ENCODE measurements at regions not wholly inside any gene's neighbourhood (a gene's known extent, or its start where the extent isn't known, plus 50 kb on each side); places are given as distances from the start of the nearest gene placed in this dataset.
"Not testable (repeated sequence)": the region's sequence is repeated elsewhere in the genome, so short reads cannot be mapped to it uniquely, and the experiment has no call there.

- no peak for DNase-seq (ENCODE audit: low read depth)
These were observed 1007.8 kb downstream of the PLA2G4A start for GRCh38 chr1:187836557-187836956.

- DNase-seq (ENCODE audit: low read depth), result no peak
These were observed 1009.0 kb downstream of the PLA2G4A start for GRCh38 chr1:187837787-187838186.

- DNase-seq (ENCODE audit: low read depth), result peak; percentile 1
These were observed 1009.9 kb downstream of the PLA2G4A start for GRCh38 chr1:187838335-187839293.

GRCh38 chr1:187839873-187840272, 1011.1 kb downstream of the PLA2G4A start:
- peak; percentile 14 for DNase-seq (ENCODE audit: low read depth)

- DNase-seq (ENCODE audit: low read depth), result no peak
These were observed 1011.8 kb downstream of the PLA2G4A start for GRCh38 chr1:187840557-187840956.

GRCh38 chr1:187842406-187843165, 1013.8 kb downstream of the PLA2G4A start:
- DNase-seq (ENCODE audit: low read depth), result peak; percentile 73

DNA sequence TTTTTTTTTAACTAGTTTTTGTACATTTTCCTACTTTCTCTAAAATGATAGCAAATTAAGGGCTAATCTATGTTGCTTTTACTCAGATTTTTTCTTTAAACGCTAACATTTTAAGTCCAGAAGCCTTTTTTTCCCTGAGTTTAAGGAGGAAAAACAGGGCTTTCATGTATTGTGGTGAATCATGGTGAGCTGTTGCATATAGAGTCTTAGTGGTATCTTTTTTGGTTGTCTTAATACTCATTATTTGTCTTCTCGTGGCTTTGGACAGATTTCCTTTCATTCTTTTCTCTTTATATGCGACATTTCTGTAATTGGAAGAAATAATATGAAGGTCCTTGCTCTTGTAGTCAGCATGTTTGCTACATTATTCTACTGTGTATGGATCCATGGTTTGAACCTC, 1015.6 kb downstream of the PLA2G4A start:
- DNase-seq (ENCODE audit: low read depth), result no peak

- DNase-seq (ENCODE audit: low read depth), result no peak
These were observed 1018.8 kb downstream of the PLA2G4A start for GRCh38 chr1:187847531-187847930.

DNA sequence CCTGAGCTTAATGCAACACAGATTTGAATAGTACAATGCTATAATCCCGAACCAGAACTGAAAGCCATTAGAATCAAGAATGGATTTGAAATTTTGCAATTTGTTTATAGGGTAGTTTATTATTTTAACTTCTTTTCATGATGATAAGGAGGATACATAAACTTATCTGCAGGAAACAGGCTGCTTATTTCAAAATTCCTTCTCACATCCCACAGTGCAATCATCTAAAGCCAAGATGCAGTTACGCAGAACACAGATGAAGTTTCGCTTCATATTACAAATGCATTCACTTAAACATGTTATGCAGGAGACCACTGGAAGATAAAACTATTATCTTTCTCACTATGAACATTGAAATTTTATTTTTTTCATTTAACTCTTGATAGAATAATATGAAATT, 1019.6 kb downstream of the PLA2G4A start:
- no peak for DNase-seq (ENCODE audit: low read depth)

DNA sequence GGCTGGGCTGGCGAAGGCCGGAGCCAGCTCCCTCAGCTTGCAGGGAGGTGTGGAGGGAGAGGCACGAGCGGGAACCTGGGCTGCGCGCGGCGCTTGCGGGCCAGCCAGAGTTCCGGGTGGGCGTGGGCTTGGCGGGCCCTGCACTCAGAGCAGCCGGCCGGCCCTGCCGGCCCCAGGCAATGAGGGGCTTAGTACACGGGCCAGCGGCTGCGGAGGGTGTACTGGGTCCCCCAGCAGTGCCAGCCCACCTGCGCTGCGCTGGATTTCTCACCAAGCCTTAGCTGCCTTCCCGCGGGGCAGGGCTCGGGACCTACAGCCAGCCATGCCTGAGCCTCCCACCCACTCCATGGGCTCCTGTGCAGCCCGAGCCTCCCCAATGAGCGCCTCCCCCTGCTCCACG, 1021.4 kb downstream of the PLA2G4A start:
- DNase-seq (ENCODE audit: low read depth), result not testable (repeated sequence)

DNA sequence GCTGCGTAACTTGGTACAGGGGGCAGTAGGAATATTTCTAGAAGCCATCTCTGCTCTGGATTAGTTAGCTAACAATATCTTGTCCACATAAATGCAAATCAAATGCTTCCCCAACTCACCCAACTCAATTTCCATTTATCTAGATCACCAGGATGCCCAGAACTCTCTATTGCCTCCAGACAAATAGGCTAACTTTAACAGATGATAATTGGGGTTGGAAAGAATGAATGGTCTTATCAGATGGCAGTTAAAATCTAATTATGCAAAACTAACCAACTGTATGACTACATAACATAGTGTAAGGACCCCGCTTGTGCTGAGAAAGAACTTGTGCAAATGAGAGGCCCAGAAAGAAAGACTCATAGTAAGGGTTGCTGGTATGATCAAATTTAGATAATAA, 1024.8 kb downstream of the PLA2G4A start:
- no peak for DNase-seq (ENCODE audit: low read depth)

DNA sequence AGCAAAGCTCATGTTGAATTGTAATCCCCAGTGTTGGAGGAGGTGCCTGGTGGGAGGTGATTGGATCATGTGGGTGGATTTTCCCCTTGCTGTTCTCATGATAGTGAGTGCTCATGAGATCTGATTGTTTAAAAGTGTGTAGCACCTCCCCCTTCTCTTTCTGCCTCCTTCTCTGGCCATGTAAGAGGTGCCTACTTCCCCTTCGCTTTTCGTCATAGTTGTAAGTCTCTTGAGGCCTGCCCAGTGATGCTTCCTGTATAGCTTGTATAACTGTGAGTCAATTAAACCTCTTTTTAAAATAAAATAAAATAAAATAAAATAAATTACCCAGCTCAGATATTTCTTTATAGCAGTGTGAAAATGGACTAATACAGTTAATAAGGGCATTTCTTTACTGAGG, 1025.7 kb downstream of the PLA2G4A start:
- no peak for DNase-seq (ENCODE audit: low read depth)

DNA sequence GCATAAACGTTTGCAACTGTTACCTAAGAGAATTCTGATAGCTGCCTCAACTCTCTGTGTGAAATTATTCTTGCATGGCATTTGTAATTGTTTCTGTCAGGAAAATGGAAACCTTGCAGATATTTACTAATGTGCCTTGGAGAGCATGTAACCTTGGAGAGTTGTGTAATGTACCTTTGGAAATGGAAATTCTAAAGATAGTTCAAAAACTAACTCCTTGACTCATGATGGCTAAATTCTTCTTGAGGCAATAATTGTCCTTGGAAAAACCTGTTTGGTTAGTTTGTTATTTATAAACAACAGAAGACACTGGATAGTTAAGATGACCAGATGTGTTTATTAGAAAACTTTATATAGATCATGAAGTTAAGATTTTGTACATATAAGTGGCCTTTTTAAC, 1033.8 kb downstream of the PLA2G4A start:
- no peak for DNase-seq (ENCODE audit: low read depth)

DNA sequence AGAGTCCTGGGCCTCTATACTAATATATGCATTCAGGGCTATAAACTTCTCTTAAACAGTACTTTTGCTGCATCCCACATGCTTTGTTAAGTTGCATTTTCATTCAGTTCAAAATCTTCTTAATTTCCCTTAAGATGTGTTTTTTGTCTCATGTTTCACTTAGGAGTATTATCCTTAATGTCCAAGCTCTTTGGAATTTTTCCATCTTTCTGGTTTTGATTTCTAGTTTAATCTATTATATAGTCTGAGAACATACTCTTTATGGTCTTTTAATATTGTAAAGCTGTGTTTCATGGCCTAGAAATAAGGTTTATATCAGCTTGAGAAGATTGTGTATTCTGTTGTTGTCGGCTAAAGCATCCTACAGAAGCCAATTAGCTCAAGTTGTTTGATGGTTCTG, 1041.8 kb downstream of the PLA2G4A start:
- no peak for DNase-seq (ENCODE audit: low read depth)

GRCh38 chr1:187871177-187871845, 1042.6 kb downstream of the PLA2G4A start:
- no peak for DNase-seq (ENCODE audit: low read depth)

DNA sequence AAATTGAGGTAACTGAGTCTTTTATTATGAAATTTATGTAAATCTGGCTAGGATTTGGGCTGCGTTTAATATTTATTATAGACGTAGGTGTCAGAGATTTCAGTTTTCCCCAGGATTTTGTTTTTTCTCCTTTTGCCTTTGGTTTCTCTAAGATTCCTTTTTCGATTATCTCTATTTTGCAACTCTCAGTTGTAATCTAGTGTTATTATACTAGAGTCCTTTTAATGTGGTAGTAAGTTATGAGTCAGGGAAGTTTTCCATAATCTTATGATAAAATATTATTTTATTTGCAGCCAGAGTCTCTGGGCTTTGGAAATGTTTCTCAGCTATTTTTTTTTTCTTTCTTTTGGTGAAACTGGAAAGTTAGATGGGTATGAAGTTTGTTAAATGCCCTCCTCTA, 1043.8 kb downstream of the PLA2G4A start:
- no peak for DNase-seq (ENCODE audit: low read depth)

DNA sequence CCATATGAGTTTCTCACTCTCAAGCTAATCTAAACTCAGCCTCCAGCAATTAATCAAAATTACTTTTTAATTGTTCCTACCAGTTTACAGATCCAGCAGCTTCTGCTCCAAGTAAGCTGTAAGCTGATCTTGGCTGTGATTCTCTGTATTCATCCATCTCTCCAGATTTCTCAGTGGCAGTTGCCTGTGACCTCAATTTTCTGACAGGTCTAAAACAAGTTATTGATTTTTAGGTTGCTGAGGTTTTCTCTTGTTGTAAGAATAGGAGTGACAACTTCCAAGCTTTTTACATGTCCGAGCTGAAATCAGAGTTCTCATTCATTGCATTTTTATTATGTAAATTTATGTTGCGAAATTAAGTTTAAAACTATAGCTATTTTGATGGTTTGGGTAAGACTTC, 1044.4 kb downstream of the PLA2G4A start:
- no peak for DNase-seq (ENCODE audit: low read depth)

DNA sequence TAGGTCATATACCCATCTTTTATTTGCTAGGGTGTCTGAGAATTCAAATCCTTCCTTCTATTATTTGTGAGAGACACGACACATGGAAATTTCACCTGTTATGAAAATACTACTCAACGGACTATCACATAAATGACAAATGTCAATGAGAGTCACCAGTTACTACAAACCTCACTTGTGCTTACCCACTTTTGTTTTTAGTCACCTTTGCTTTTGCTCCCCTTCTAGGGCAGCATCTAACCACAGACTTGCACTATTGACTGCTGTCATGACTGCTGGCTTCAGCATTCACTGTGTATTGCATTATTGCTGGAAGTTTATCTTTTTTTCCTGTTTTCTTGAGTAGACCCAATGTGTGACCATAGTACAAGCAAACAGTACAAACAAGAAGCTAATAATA, 1048.0 kb downstream of the PLA2G4A start:
- DNase-seq (ENCODE audit: low read depth), result no peak

- no peak for DNase-seq (ENCODE audit: low read depth)
These were observed 1048.5 kb downstream of the PLA2G4A start for GRCh38 chr1:187877220-187877619.

GRCh38 chr1:187878883-187879282, 1050.1 kb downstream of the PLA2G4A start:
- no peak for DNase-seq (ENCODE audit: low read depth)

- no peak for DNase-seq (ENCODE audit: low read depth)
These were observed 1054.6 kb downstream of the PLA2G4A start for GRCh38 chr1:187883356-187883755.

- DNase-seq (ENCODE audit: low read depth), result no peak
These were observed 1063.4 kb downstream of the PLA2G4A start for GRCh38 chr1:187891993-187892682.

Measured in RPMI7951 (cell line).